Omental fat pad (tissue), 3 donors: ENCODE measurements at regions not wholly inside any gene's neighbourhood (a gene's known extent, or its start where the extent isn't known, plus 50 kb on each side); places are given as distances from the start of the nearest gene placed in this dataset.

Experiments
- ATAC-seq: fragments of 150-250 bp; one replicate; pipeline ENCODE4 v1.9.1; 2016; ENCODE audit warnings: mild to moderate bottlenecking, moderate library complexity; ENCODE audit not compliant: low FRiP score
- DNase-seq: peaks from one replicate; pipeline ENCODE4 v3.0.0-alpha.2; 2019; ENCODE audit warnings: low spot score
- TF ChIP-seq, protein P1 (sequence below), 3 donors: fragments of 450-650 bp; IDR thresholded peaks; one replicate each; pipeline ENCODE4 v1.5.1; 2016 to 2017; ENCODE audit warnings: antibody characterized with exemption in 3 of 3, mild to moderate bottlenecking in 3 of 3, moderate library complexity in 2 of 3

DNA sequence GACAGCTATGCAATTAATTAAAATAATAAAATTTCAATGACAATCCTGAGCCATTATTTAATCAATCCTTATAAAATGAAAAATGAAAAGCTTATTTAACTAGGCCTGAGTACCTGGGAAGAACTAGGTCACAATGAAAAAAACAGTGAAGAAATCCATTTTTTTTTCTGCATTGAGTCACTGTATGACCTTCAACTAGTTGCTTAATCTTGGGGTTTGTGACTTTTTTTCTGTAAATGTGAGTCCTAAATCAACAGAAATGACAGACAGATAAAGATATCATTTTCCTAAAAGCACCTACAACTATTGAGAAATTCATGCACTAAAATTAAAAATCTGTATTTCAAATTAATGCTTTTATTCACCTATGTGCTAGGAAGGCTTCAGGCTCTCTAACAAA lies 96.8 kb downstream of the TMEM26 start:
- DNase-seq: no peak
- no peak for ATAC-seq
- TF ChIP-seq, protein P1, sequence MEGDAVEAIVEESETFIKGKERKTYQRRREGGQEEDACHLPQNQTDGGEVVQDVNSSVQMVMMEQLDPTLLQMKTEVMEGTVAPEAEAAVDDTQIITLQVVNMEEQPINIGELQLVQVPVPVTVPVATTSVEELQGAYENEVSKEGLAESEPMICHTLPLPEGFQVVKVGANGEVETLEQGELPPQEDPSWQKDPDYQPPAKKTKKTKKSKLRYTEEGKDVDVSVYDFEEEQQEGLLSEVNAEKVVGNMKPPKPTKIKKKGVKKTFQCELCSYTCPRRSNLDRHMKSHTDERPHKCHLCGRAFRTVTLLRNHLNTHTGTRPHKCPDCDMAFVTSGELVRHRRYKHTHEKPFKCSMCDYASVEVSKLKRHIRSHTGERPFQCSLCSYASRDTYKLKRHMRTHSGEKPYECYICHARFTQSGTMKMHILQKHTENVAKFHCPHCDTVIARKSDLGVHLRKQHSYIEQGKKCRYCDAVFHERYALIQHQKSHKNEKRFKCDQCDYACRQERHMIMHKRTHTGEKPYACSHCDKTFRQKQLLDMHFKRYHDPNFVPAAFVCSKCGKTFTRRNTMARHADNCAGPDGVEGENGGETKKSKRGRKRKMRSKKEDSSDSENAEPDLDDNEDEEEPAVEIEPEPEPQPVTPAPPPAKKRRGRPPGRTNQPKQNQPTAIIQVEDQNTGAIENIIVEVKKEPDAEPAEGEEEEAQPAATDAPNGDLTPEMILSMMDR (IDR thresholded peaks at IDR 0.05): no peak

DNA sequence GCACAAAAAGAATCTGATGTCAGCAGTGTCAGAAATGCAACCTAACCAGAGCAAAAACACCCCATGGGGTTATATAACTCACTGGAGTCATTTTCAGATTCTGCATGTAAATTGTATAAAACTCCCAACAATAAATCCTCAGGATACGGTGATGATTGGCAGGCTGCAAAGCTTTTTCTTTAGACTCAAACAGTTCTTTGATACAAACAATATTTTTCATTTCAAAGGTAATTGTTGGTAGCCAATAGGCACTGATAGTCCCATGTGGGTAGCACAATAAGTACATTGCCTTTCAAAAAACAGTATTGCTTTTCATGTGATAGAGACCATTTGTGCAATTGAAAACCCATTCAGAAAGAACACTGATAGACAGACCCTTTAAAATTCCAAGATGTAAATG lies 98.0 kb downstream of the TMEM26 start:
- ATAC-seq: no peak
- DNase-seq: no peak
- TF ChIP-seq, protein P1 (IDR thresholded peaks at IDR 0.05): no peak

DNA sequence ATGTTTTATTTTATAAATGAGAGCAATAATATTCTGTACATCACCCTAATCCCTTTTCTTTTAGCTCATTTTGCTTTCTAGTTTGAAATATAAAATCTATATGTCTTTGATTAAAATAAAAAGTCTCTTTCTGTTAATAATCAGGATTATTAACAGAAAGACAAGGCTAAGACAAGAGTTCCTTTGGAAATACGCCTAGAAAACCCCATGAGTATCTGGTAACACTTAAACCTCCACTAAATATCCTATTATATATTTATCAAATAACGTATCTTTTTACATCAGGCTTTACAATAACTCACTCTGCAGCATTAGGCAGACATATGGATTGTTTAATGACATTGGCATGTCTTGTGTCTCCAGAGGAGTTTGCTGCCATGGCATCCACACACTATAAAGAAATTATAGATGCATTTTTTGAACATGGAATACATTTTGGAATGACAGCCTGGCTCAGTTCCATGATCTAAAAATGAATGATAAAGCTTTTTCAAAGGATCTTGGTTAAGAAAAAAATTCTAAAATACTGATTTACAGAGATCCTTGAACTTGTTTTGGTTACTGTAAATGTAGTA lies 98.7 kb downstream of the TMEM26 start:
- TF ChIP-seq, protein P1 (IDR thresholded peaks at IDR 0.05): no peak
- ATAC-seq (no peak), DNase-seq (no peak)

DNA sequence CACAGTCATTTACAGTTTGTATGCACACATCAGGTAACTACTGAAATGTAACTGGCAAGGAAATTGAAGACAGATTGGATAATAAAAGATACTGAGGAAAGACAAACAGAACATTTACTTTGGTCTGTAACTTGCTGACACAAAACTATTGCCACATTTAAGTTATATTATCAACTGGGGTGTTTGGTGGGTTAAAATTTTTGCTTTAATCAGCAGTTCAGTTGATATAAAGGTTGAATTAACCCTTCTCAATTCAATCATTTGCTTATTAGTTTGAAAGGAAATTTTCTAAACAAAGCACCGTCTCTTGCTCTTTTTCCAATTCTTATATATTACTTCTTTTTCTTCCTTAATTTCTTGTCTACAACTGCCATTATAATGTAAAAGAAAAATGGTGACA lies 102.4 kb downstream of the TMEM26 start:
- ATAC-seq (no peak), DNase-seq (no peak)
- TF ChIP-seq, protein P1 (IDR thresholded peaks at IDR 0.05): no peak

DNA sequence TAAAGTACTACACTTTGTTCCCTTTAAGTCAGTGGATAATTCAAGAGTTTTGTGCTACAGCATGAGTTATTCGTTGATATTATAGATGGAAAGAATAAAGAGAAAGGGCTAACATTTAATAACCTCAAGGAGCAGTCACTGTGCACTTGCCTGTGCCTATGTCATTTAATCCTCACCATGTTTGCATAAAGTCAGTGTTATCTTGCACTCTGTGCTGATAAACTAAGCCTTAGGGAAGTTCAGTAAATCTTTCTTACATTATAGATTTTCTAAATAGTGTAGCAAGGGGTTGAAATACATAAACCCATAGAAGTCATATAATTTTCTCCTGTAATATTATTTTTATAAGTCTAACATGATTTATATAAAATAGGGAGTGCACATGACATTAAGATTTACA lies 103.1 kb downstream of the TMEM26 start:
- TF ChIP-seq, protein P1 (IDR thresholded peaks at IDR 0.05): no peak
- DNase-seq: no peak

DNA sequence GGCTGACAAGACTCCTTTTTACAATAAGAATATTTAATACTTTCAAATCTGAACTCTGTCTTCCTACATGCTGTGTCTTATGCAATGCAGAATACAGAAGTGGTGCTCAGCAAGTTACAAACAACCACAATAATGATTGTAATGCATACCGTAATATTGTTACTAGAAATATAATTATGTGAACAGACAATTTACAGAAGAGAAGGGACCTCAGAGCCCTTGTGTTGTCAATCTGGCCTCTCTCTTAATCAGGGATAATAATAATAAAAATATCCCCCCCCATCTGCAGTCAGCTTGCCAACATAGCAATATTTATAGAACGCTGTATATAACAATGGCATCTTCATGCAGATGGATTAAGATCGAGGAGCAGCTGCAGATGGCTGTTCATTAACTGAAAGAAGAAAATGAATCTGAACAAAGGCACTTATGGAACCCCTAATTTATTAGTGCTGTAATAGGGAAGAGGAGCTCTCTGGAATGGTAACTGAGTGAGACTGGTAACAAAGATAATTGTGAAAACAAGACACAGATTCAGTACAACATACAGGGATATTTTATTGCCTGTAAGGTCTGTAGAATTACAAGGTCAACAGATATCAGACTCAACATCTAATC lies 106.3 kb downstream of the TMEM26 start:
- no peak for DNase-seq
- TF ChIP-seq, protein P1 (IDR thresholded peaks at IDR 0.05): no peak
- no peak for ATAC-seq

More for the DNA sequence above, 103.1 kb downstream of the TMEM26 start:
- no peak for ATAC-seq

DNA sequence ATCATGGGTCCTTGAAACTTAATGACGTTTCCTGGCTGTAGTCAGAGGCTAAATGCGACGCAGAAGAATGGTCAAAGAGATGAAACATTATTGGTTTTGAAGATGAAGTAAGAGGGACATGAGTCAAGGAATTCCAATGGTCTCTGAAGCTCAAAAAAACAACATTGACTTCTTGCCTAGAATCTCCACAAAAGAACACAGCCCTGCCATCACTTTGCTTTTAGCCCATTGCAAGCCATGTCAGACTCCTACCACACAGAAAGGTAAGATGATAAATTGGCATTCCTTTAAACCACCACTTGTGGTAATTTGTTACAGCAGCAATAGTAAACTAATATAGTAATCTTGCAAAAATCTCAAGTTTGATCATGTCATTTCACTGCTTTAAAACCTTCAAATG lies 109.4 kb downstream of the TMEM26 start:
- ATAC-seq: no peak
- TF ChIP-seq, protein P1 (IDR thresholded peaks at IDR 0.05): no peak
- DNase-seq: no peak
